ENCODE measurements at regions not wholly inside any gene's neighbourhood (a gene's known extent, or its start where the extent isn't known, plus 50 kb on each side); places are given as distances from the start of the nearest gene placed in this dataset.

DNA sequence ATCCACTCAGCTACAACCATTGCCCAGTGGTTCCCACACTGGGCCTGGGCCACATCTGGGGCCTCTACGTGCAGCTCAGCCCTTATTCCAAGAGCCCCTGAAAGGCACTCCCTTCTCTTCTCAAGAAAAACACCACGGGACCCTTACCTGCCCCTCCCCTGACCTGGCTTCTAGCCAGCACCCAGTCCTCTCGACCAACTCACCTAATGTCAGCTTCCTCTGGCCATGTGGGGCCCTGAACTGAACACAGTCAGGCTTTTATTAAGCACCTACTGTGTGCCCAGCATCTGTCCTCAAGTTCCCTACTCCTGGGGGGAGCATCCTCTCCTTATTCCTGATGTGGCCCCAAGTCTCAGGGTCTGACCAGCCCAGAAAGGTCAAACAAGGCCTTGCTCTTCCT is 208.4 kb downstream of the MATN1 start:
- H3K27me3 ChIP-seq (ENCODE audit: control insufficient read depth, extremely low read depth, insufficient read depth, low read length) = no peaks in the 10 kb centered on the region
- H4K20me1 ChIP-seq (ENCODE audit: control insufficient read depth, extremely low read depth, insufficient read depth, low read length) = no peaks in the 10 kb centered on the region
- H3K9me3 ChIP-seq (ENCODE audit: control insufficient read depth, low read depth, low read length) = no peaks in the 10 kb centered on the region
- no peak overlapping the region for H3K27ac ChIP-seq (ENCODE audit: control insufficient read depth, insufficient read depth, low read length)
- no peaks in the 10 kb centered on the region for H3K79me2 ChIP-seq (ENCODE audit: control insufficient read depth, insufficient read depth, low read length)
- H2AFZ ChIP-seq (ENCODE audit: control insufficient read depth, low read length) = no peak overlapping the region
- H3K9ac ChIP-seq (ENCODE audit: control insufficient read depth, extremely low read depth, insufficient read depth, low read length) = no peak overlapping the region
- TF ChIP-seq EZH2 (IDR thresholded peaks at IDR 0.05; ENCODE audit: low read length) = no peak
- TF ChIP-seq, protein P1, sequence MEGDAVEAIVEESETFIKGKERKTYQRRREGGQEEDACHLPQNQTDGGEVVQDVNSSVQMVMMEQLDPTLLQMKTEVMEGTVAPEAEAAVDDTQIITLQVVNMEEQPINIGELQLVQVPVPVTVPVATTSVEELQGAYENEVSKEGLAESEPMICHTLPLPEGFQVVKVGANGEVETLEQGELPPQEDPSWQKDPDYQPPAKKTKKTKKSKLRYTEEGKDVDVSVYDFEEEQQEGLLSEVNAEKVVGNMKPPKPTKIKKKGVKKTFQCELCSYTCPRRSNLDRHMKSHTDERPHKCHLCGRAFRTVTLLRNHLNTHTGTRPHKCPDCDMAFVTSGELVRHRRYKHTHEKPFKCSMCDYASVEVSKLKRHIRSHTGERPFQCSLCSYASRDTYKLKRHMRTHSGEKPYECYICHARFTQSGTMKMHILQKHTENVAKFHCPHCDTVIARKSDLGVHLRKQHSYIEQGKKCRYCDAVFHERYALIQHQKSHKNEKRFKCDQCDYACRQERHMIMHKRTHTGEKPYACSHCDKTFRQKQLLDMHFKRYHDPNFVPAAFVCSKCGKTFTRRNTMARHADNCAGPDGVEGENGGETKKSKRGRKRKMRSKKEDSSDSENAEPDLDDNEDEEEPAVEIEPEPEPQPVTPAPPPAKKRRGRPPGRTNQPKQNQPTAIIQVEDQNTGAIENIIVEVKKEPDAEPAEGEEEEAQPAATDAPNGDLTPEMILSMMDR (optimal IDR thresholded peaks at IDR 0.05 in 1 of 3, IDR thresholded peaks at IDR 0.05 in 1 of 3, conservative IDR thresholded peaks at IDR 0.05 in 1 of 3; ENCODE audit: extremely low read depth in 1 of 3, insufficient read depth in 2 of 3, low read length in 3 of 3) = no peak
- DNase-seq (ENCODE audit: low read depth, low spot score) = no peak
- H3K4me3 ChIP-seq (ENCODE audit: control insufficient read depth in 2 of 3, extremely low read depth in 1 of 3, insufficient read depth in 2 of 3, low read depth in 1 of 3, low read length in 3 of 3) = no peak overlapping the region
- dilution Hi-C loops (cut with MboI; ENCODE audit: extremely low pct_ligation_motif_present, low sequenced_read_pairs) = no loop called here
- FAIRE-seq = no peak
- H3K36me3 ChIP-seq (ENCODE audit: control insufficient read depth in 2 of 2, extremely low read depth in 1 of 2, insufficient read depth in 2 of 2, low read length in 2 of 2) = no peaks in the 10 kb centered on the region
- no peaks in the 10 kb centered on the region for H3K9me1 ChIP-seq (ENCODE audit: control insufficient read depth, extremely low read depth, insufficient read depth, low read length)
- no peak overlapping the region for H3K4me2 ChIP-seq (ENCODE audit: control insufficient read depth, extremely low read depth, insufficient read depth, low read depth, low read length)
- peaks cover 17% of the 10 kb centered on the region for H3K4me1 ChIP-seq (ENCODE audit: control insufficient read depth, extremely low read depth, insufficient read depth, low read length)

DNA sequence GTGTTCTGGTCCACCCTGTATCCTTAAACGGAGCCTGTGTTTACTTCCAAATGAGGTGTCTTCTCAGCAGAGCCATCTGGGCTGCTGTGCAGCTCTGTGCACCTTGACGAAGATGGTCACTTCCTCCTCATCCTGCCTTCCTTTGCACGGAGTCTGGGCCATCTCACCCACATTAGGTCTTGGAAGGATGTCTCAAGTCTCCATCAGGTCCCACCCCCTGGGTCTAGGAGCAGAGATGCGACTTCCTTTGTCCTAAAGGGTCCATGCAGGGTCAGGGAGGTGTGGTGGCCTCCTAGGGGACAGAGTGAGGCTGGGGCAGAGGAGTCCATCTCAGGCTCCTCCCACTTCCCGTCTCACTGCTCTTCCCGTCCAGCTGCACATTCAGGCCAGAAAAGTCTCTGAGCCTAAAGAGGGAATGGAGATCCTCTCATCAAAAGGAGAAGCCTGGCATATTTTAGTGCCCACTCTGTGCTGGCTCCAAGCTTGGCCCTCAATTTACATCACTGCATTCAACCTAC is 209.2 kb downstream of the MATN1 start:
- Histone ChIP-seq H3K9me3 (ENCODE audit: control insufficient read depth, low read depth, low read length) (no peaks in the 10 kb centered on the region), H3K27ac (ENCODE audit: control insufficient read depth, insufficient read depth, low read length) (no peak overlapping the region), H3K4me2 (ENCODE audit: control insufficient read depth, extremely low read depth, insufficient read depth, low read depth, low read length) (no peak overlapping the region), H3K27me3 (ENCODE audit: control insufficient read depth, extremely low read depth, insufficient read depth, low read length) (no peaks in the 10 kb centered on the region), H3K4me3 (ENCODE audit: control insufficient read depth in 2 of 3, extremely low read depth in 1 of 3, insufficient read depth in 2 of 3, low read depth in 1 of 3, low read length in 3 of 3) (no peak overlapping the region), H3K9me1 (ENCODE audit: control insufficient read depth, extremely low read depth, insufficient read depth, low read length) (no peaks in the 10 kb centered on the region), H2AFZ (ENCODE audit: control insufficient read depth, low read length) (no peak overlapping the region), H3K79me2 (ENCODE audit: control insufficient read depth, insufficient read depth, low read length) (no peaks in the 10 kb centered on the region), H3K9ac (ENCODE audit: control insufficient read depth, extremely low read depth, insufficient read depth, low read length) (no peak overlapping the region), H4K20me1 (ENCODE audit: control insufficient read depth, extremely low read depth, insufficient read depth, low read length) (no peaks in the 10 kb centered on the region), H3K36me3 (ENCODE audit: control insufficient read depth in 2 of 2, extremely low read depth in 1 of 2, insufficient read depth in 2 of 2, low read length in 2 of 2) (no peaks in the 10 kb centered on the region), H3K4me1 (ENCODE audit: control insufficient read depth, extremely low read depth, insufficient read depth, low read length) (peaks cover 17% of the 10 kb centered on the region)
- no peak for DNase-seq (ENCODE audit: low read depth, low spot score)
- TF ChIP-seq EZH2 (IDR thresholded peaks at IDR 0.05; ENCODE audit: low read length) = no peak
- TF ChIP-seq, protein P1 (optimal IDR thresholded peaks at IDR 0.05 in 1 of 3, IDR thresholded peaks at IDR 0.05 in 1 of 3, conservative IDR thresholded peaks at IDR 0.05 in 1 of 3; ENCODE audit: extremely low read depth in 1 of 3, insufficient read depth in 2 of 3, low read length in 3 of 3) = no peak
- no peak for FAIRE-seq
- dilution Hi-C loops (cut with MboI; ENCODE audit: extremely low pct_ligation_motif_present, low sequenced_read_pairs) = no loop called here

Data from keratinocyte (primary cell).